ENCODE measurements at regions not wholly inside any gene's neighbourhood (a gene's known extent, or its start where the extent isn't known, plus 50 kb on each side); places are given as distances from the start of the nearest gene placed in this dataset.
"Not testable (repeated sequence)": the region's sequence is repeated elsewhere in the genome, so short reads cannot be mapped to it uniquely, and the experiment has no call there.

GRCh38 chr20:29566901-29567635, 1690.4 kb upstream of the DEFB115 start:
- DNase-seq = not testable (repeated sequence)

- not testable (repeated sequence) for DNase-seq
These were observed 1689.8 kb upstream of the DEFB115 start for GRCh38 chr20:29567671-29568070.

- DNase-seq = not testable (repeated sequence)
These were observed 1687.3 kb upstream of the DEFB115 start for GRCh38 chr20:29570126-29570525.

- DNase-seq = not testable (repeated sequence)
These were observed 1667.9 kb upstream of the DEFB115 start for GRCh38 chr20:29589530-29589929.

GRCh38 chr20:29604163-29604562, 1653.3 kb upstream of the DEFB115 start:
- DNase-seq = not testable (repeated sequence)

GRCh38 chr20:29606171-29606570, 1651.3 kb upstream of the DEFB115 start:
- DNase-seq = not testable (repeated sequence)

- not testable (repeated sequence) for DNase-seq
These were observed 1628.1 kb upstream of the DEFB115 start for GRCh38 chr20:29629395-29629794.

All from eye (tissue), 1 donor.